ENCODE measurements at regions not wholly inside any gene's neighbourhood (a gene's known extent, or its start where the extent isn't known, plus 50 kb on each side); places are given as distances from the start of the nearest gene placed in this dataset.

- TF ChIP-seq POLR2A (IDR thresholded peaks at IDR 0.05) (no peak), CTCF (IDR thresholded peaks at IDR 0.05) (no peak)
Observed at GRCh38 chr3:137325170-137325569, 367.4 kb downstream of the IL20RB start.

Data from esophagus squamous epithelium (tissue), 4 donors.